ENCODE measurements at regions not wholly inside any gene's neighbourhood (a gene's known extent, or its start where the extent isn't known, plus 50 kb on each side); places are given as distances from the start of the nearest gene placed in this dataset.

DNA sequence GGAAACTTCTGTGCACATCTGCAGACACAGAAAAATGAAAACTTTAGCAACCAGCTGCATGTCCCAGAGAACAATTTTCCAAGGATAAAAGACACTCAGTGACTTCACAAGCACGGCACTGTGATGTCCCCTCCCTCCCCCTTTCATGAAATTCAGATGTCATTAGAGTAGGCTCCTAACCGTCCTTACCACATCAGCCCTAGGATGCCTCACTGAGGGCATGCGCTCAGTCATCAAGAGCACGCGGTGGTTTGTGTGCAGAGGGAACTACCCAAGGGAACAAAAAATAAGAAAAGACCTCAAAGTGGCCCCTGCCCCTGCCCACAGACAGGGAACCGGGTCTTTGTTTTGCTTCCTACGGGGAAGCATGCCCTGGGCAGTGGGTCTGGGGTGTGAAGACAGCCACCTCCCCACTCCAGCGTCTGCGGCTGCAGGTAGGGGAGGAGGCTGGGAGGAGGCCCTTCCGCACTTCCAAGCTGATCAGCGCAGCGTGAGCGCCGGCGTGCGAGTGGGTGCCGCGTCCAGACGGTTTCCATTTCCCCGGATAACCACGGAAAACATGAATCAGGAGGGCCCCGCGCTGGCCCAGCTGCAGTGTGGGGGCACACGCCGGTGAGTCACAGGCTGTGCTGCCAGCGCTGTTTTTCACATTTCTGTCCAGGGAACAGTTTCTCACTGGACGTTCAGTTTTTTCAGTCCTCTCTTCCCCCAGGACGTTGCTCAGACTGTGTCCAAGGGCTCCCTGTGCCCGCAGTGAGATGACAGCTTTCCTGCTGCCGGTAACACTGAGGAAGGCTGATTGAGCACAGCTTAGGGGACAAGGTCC is 70.6 kb downstream of the COPS8 start:
- TF ChIP-seq, protein P1, sequence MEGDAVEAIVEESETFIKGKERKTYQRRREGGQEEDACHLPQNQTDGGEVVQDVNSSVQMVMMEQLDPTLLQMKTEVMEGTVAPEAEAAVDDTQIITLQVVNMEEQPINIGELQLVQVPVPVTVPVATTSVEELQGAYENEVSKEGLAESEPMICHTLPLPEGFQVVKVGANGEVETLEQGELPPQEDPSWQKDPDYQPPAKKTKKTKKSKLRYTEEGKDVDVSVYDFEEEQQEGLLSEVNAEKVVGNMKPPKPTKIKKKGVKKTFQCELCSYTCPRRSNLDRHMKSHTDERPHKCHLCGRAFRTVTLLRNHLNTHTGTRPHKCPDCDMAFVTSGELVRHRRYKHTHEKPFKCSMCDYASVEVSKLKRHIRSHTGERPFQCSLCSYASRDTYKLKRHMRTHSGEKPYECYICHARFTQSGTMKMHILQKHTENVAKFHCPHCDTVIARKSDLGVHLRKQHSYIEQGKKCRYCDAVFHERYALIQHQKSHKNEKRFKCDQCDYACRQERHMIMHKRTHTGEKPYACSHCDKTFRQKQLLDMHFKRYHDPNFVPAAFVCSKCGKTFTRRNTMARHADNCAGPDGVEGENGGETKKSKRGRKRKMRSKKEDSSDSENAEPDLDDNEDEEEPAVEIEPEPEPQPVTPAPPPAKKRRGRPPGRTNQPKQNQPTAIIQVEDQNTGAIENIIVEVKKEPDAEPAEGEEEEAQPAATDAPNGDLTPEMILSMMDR (IDR thresholded peaks at IDR 0.05; ENCODE audit: low read depth, low read length, missing control alignments) = no peak
- H3K4me3 ChIP-seq (ENCODE audit: low read depth, low read length) = no peak overlapping the region
- DNase-seq (ENCODE audit: low read depth) = no peak

DNA sequence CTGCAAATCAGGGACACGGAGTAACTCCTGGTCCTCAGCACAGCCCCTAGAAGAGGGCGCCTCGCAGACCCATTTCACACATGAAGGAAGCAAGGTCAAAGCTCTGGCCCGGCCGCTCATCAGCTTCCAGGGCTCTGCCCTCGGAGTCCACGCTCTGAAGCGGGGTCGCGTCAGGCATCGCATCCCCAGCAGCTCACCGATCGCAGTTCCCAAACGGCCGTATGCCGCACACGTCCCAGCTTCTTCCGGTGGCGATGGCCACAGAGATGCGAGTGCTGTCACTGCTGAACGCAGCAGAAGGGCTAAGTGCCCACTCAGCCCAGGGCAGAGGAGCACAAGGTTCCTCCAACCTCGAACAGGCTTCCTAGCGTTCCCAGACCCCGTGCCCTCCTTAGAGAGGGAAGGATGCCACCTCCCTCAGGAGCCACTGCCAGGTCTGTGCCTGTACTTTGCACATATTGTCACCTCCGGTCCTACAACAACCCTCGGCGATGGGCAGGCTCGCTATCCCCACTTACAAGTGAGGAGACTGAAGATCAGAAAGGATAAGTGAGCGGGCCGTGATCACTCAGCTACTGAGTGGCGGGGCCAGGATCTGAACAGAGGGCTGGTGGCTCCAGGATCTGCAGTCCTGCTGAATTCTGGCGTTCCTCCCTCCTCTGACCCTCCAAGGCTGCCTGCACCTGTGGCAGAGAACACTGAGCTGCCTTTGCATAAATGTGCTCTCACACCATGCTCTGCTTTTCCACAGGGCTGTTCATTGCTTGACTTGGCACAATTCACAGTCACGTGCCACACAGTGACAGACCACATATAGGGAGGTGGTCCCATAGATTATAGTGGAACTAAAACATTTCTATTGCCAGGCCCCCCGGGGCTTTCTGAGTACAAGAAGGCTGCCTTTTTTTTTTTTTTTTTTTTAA is 71.4 kb downstream of the COPS8 start:
- TF ChIP-seq, protein P1 (IDR thresholded peaks at IDR 0.05; ENCODE audit: low read depth, low read length, missing control alignments) = no peak
- no peak overlapping the region for H3K4me3 ChIP-seq (ENCODE audit: low read depth, low read length)
- no peak for DNase-seq (ENCODE audit: low read depth)

DNA sequence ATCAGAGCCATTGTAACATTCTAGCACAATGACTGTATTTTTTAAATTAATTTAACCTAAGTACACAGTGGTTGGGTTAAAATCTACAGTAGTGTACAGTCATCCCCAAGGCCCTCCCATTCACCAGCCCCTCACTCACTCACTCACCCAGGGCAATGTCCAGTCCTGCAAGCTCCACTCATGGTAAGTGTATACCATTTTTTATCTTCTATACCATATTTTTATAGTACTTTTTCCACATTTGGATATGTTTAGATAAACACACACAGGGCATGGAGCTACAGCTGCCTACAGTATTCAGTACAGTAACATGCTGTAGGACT is 72.1 kb downstream of the COPS8 start:
- no peak overlapping the region for H3K4me3 ChIP-seq (ENCODE audit: low read depth, low read length)
- DNase-seq (ENCODE audit: low read depth) = no peak
- TF ChIP-seq, protein P1 (IDR thresholded peaks at IDR 0.05; ENCODE audit: low read depth, low read length, missing control alignments) = no peak

DNA sequence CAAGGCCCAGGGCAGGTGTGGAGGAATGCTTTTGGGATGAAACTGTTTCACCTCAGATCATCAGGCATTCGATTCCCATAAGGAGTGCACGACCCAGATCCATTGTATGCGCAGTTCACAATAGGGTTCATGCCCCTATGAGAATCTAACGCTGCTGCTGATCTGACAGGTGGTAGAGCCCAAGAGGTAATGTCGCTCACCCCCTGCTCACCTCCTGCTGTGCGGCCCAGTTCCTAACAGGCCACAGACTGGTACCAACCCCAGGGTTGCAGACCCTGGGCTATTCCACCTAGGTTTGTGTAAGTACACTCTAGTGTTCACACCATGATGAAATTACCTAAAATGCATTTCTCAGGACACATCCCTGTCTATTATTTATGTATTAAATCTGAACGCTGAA is 72.5 kb downstream of the COPS8 start:
- no peak for DNase-seq (ENCODE audit: low read depth)
- TF ChIP-seq, protein P1 (IDR thresholded peaks at IDR 0.05; ENCODE audit: low read depth, low read length, missing control alignments) = no peak
- no peak overlapping the region for H3K4me3 ChIP-seq (ENCODE audit: low read depth, low read length)

DNA sequence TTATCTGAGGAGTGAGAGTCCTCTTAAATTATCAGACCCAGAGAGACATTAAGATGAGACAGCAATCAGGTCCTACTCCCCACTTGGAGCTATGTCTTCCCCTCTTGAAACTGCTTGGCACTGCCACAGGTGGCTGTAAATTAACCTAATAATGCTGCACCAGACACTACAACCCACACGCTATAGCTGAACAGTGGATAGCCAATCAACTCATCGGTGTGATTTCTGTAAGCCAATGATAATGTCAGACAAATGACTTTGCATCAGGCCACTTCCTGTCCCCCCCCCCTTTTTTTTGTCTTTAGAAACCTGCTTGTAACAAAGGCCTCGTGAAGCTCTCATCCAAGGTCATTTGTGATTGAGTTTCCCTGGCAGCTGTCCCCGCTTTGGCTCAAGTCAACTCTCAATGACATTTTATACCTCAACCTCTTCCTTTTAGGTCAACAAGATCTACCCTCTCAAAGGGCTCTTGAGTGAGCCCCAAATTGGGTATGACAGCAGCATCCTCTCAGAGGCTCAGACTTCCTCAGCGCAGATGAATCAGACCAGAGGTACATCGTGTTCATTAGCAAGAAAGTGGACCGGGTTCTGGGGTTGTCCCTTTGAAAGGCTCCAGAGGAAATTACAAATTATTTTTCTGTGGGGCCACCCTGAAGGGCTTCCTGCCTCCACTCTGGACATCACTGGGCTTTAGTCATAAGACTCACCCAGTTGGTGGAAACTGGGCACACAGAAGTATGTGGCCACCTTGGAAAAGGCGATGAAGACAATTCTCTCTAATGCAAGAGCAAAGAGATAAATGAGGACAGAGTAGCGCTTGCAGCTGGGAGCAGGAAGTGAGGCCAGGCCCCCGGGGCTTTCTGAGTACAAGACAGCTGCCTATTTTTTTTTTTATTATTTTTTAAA is 73.6 kb downstream of the COPS8 start:
- TF ChIP-seq, protein P1 (IDR thresholded peaks at IDR 0.05; ENCODE audit: low read depth, low read length, missing control alignments) = no peak
- DNase-seq (ENCODE audit: low read depth) = no peak
- no peak overlapping the region for H3K4me3 ChIP-seq (ENCODE audit: low read depth, low read length)

DNA sequence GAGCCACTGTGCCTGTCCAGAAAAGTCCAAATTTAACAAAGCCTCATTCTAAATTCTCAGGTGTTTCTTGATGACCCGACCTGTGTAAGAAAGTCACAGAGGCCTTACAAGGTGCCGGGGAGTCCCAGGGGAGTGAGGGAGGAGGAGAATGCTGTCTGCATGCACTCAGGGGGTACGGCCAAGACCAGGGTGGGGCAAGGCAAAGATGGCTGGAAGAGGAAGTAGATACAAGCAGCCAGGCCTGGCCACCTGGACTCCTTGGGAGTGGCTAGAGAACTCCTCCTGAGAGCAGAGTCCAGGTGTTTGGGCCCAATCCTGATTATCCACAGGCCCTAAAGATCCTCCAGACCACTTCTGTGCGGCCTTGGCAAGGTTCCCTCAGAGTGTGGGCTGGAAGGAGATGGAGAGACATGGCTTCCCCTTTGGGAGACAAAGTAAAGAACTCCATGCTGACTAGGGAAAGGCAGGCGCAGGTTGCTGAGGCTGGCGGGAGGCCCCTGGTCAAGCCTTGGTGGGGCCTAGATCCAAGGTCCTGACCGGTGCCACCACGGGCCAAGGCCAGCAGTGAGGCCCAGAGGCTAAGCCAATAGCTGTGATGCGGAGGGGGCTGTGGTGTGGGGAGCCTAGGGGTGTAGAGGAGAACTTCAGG is 74.7 kb downstream of the COPS8 start:
- TF ChIP-seq, protein P1 (IDR thresholded peaks at IDR 0.05; ENCODE audit: low read depth, low read length, missing control alignments) = no peak
- no peak overlapping the region for H3K4me3 ChIP-seq (ENCODE audit: low read depth, low read length)
- DNase-seq (ENCODE audit: low read depth) = no peak
